ENCODE measurements at regions not wholly inside any gene's neighbourhood (a gene's known extent, or its start where the extent isn't known, plus 50 kb on each side); places are given as distances from the start of the nearest gene placed in this dataset.

GRCh38 chr4:136590440-136590839, 941.9 kb downstream of the PCDH18 start:
- H3K4me3 ChIP-seq (ENCODE audit: low read length): no peak overlapping the region
- no CpG with 5 or more reads among the region's 1 CpG for WGBS (ENCODE audit: insufficient coverage, low lambda C conversion rate)
- H3K36me3 ChIP-seq (ENCODE audit: control insufficient read depth, insufficient read depth, low read length): no peaks in the 10 kb centered on the region
- H3K4me1 ChIP-seq (ENCODE audit: control insufficient read depth, insufficient read depth, low read length): no peaks in the 10 kb centered on the region
- no peak for DNase-seq
- H3K27ac ChIP-seq (ENCODE audit: low read length): no peak overlapping the region
- H3K27me3 ChIP-seq (ENCODE audit: control insufficient read depth, insufficient read depth, low read length): no peaks in the 10 kb centered on the region
- no peaks in the 10 kb centered on the region for H3K9me3 ChIP-seq (ENCODE audit: control insufficient read depth, low read depth, low read length)

GRCh38 chr4:136583567-136583966, 948.7 kb downstream of the PCDH18 start:
- Histone ChIP-seq H3K4me1 (ENCODE audit: control insufficient read depth, insufficient read depth, low read length) (no peaks in the 10 kb centered on the region), H3K27ac (ENCODE audit: low read length) (no peak overlapping the region), H3K4me3 (ENCODE audit: low read length) (no peak overlapping the region), H3K9me3 (ENCODE audit: control insufficient read depth, low read depth, low read length) (no peaks in the 10 kb centered on the region), H3K36me3 (ENCODE audit: control insufficient read depth, insufficient read depth, low read length) (no peaks in the 10 kb centered on the region), H3K27me3 (ENCODE audit: control insufficient read depth, insufficient read depth, low read length) (no peaks in the 10 kb centered on the region)
- no peak for DNase-seq
- WGBS (ENCODE audit: insufficient coverage, low lambda C conversion rate): 83% methylated on average over 1 of the region's 1 CpG

- Histone ChIP-seq H3K36me3 (ENCODE audit: control insufficient read depth, insufficient read depth, low read length) (no peaks in the 10 kb centered on the region), H3K4me1 (ENCODE audit: control insufficient read depth, insufficient read depth, low read length) (no peaks in the 10 kb centered on the region), H3K9me3 (ENCODE audit: control insufficient read depth, low read depth, low read length) (no peaks in the 10 kb centered on the region), H3K4me3 (ENCODE audit: low read length) (no peak overlapping the region), H3K27me3 (ENCODE audit: control insufficient read depth, insufficient read depth, low read length) (no peaks in the 10 kb centered on the region), H3K27ac (ENCODE audit: low read length) (no peak overlapping the region)
- DNase-seq: no peak
Measured at GRCh38 chr4:136581119-136581518, 951.2 kb downstream of the PCDH18 start.

- H3K4me1 ChIP-seq (ENCODE audit: control insufficient read depth, insufficient read depth, low read length): no peaks in the 10 kb centered on the region
- H3K27ac ChIP-seq (ENCODE audit: low read length): no peak overlapping the region
- DNase-seq: no peak
- H3K9me3 ChIP-seq (ENCODE audit: control insufficient read depth, low read depth, low read length): no peaks in the 10 kb centered on the region
- no peaks in the 10 kb centered on the region for H3K36me3 ChIP-seq (ENCODE audit: control insufficient read depth, insufficient read depth, low read length)
- no peak overlapping the region for H3K4me3 ChIP-seq (ENCODE audit: low read length)
- no peaks in the 10 kb centered on the region for H3K27me3 ChIP-seq (ENCODE audit: control insufficient read depth, insufficient read depth, low read length)
Measured at GRCh38 chr4:136575146-136575545, 957.1 kb downstream of the PCDH18 start.

- DNase-seq: no peak
- 80% methylated on average over 1 of the region's 4 CpGs for WGBS (ENCODE audit: insufficient coverage, low lambda C conversion rate)
- no peaks in the 10 kb centered on the region for H3K27me3 ChIP-seq (ENCODE audit: control insufficient read depth, insufficient read depth, low read length)
- no peak overlapping the region for H3K4me3 ChIP-seq (ENCODE audit: low read length)
- H3K9me3 ChIP-seq (ENCODE audit: control insufficient read depth, low read depth, low read length): no peaks in the 10 kb centered on the region
- H3K27ac ChIP-seq (ENCODE audit: low read length): no peak overlapping the region
- H3K36me3 ChIP-seq (ENCODE audit: control insufficient read depth, insufficient read depth, low read length): no peaks in the 10 kb centered on the region
- no peaks in the 10 kb centered on the region for H3K4me1 ChIP-seq (ENCODE audit: control insufficient read depth, insufficient read depth, low read length)
Measured at GRCh38 chr4:136573460-136573859, 958.8 kb downstream of the PCDH18 start.

GRCh38 chr4:136571315-136571714, 961.0 kb downstream of the PCDH18 start:
- H3K9me3 ChIP-seq (ENCODE audit: control insufficient read depth, low read depth, low read length): no peaks in the 10 kb centered on the region
- no peaks in the 10 kb centered on the region for H3K4me1 ChIP-seq (ENCODE audit: control insufficient read depth, insufficient read depth, low read length)
- no peak overlapping the region for H3K27ac ChIP-seq (ENCODE audit: low read length)
- H3K27me3 ChIP-seq (ENCODE audit: control insufficient read depth, insufficient read depth, low read length): no peaks in the 10 kb centered on the region
- no peak for DNase-seq
- no peak overlapping the region for H3K4me3 ChIP-seq (ENCODE audit: low read length)
- no peaks in the 10 kb centered on the region for H3K36me3 ChIP-seq (ENCODE audit: control insufficient read depth, insufficient read depth, low read length)
- WGBS (ENCODE audit: insufficient coverage, low lambda C conversion rate): 81% methylated on average over 3 of the region's 3 CpGs

GRCh38 chr4:136562834-136563233, 969.5 kb downstream of the PCDH18 start:
- Histone ChIP-seq H3K36me3 (ENCODE audit: control insufficient read depth, insufficient read depth, low read length) (no peaks in the 10 kb centered on the region), H3K27ac (ENCODE audit: low read length) (no peak overlapping the region), H3K27me3 (ENCODE audit: control insufficient read depth, insufficient read depth, low read length) (no peaks in the 10 kb centered on the region), H3K4me3 (ENCODE audit: low read length) (no peak overlapping the region), H3K4me1 (ENCODE audit: control insufficient read depth, insufficient read depth, low read length) (no peaks in the 10 kb centered on the region), H3K9me3 (ENCODE audit: control insufficient read depth, low read depth, low read length) (no peaks in the 10 kb centered on the region)
- no CpG with 5 or more reads among the region's 1 CpG for WGBS (ENCODE audit: insufficient coverage, low lambda C conversion rate)
- DNase-seq: no peak

- DNase-seq: no peak
- Histone ChIP-seq H3K27me3 (ENCODE audit: control insufficient read depth, insufficient read depth, low read length) (no peaks in the 10 kb centered on the region), H3K4me1 (ENCODE audit: control insufficient read depth, insufficient read depth, low read length) (no peaks in the 10 kb centered on the region), H3K36me3 (ENCODE audit: control insufficient read depth, insufficient read depth, low read length) (no peaks in the 10 kb centered on the region), H3K4me3 (ENCODE audit: low read length) (no peak overlapping the region), H3K27ac (ENCODE audit: low read length) (no peak overlapping the region), H3K9me3 (ENCODE audit: control insufficient read depth, low read depth, low read length) (no peaks in the 10 kb centered on the region)
- WGBS (ENCODE audit: insufficient coverage, low lambda C conversion rate): no CpG with 5 or more reads among the region's 4 CpGs
Measured at GRCh38 chr4:136558940-136559494, 973.3 kb downstream of the PCDH18 start.

GRCh38 chr4:136557396-136557795, 974.9 kb downstream of the PCDH18 start:
- H3K36me3 ChIP-seq (ENCODE audit: control insufficient read depth, insufficient read depth, low read length): no peaks in the 10 kb centered on the region
- WGBS (ENCODE audit: insufficient coverage, low lambda C conversion rate): no CpG with 5 or more reads among the region's 4 CpGs
- no peak for DNase-seq
- no peak overlapping the region for H3K27ac ChIP-seq (ENCODE audit: low read length)
- H3K27me3 ChIP-seq (ENCODE audit: control insufficient read depth, insufficient read depth, low read length): no peaks in the 10 kb centered on the region
- no peaks in the 10 kb centered on the region for H3K4me1 ChIP-seq (ENCODE audit: control insufficient read depth, insufficient read depth, low read length)
- no peak overlapping the region for H3K4me3 ChIP-seq (ENCODE audit: low read length)
- no peaks in the 10 kb centered on the region for H3K9me3 ChIP-seq (ENCODE audit: control insufficient read depth, low read depth, low read length)

GRCh38 chr4:136554033-136554432, 978.3 kb downstream of the PCDH18 start:
- Histone ChIP-seq H3K4me1 (ENCODE audit: control insufficient read depth, insufficient read depth, low read length) (no peaks in the 10 kb centered on the region), H3K27me3 (ENCODE audit: control insufficient read depth, insufficient read depth, low read length) (no peaks in the 10 kb centered on the region), H3K9me3 (ENCODE audit: control insufficient read depth, low read depth, low read length) (no peaks in the 10 kb centered on the region), H3K27ac (ENCODE audit: low read length) (no peak overlapping the region), H3K36me3 (ENCODE audit: control insufficient read depth, insufficient read depth, low read length) (no peaks in the 10 kb centered on the region), H3K4me3 (ENCODE audit: low read length) (no peak overlapping the region)
- DNase-seq: no peak

GRCh38 chr4:136551753-136552152, 980.5 kb downstream of the PCDH18 start:
- Histone ChIP-seq H3K27ac (ENCODE audit: low read length) (no peak overlapping the region), H3K4me3 (ENCODE audit: low read length) (no peak overlapping the region), H3K27me3 (ENCODE audit: control insufficient read depth, insufficient read depth, low read length) (no peaks in the 10 kb centered on the region), H3K4me1 (ENCODE audit: control insufficient read depth, insufficient read depth, low read length) (no peaks in the 10 kb centered on the region), H3K36me3 (ENCODE audit: control insufficient read depth, insufficient read depth, low read length) (no peaks in the 10 kb centered on the region), H3K9me3 (ENCODE audit: control insufficient read depth, low read depth, low read length) (no peaks in the 10 kb centered on the region)
- DNase-seq: no peak
- WGBS (ENCODE audit: insufficient coverage, low lambda C conversion rate): no CpG with 5 or more reads among the region's 1 CpG
